HEK293 (cell line): ENCODE measurements at regions not wholly inside any gene's neighbourhood (a gene's known extent, or its start where the extent isn't known, plus 50 kb on each side); places are given as distances from the start of the nearest gene placed in this dataset.

ENCODE experiments used
- HOXA7 ChIP-seq: sonication (generic); formaldehyde crosslinking; IDR thresholded peaks from 2 replicates; pipeline ENCODE4 v1.8.1; 2022; ENCODE audit warnings: missing genetic modification reagents, borderline replicate concordance
- ZNF24 ChIP-seq: fragments of 450-650 bp; formaldehyde crosslinking; IDR thresholded peaks from 2 replicates; pipeline ENCODE4 v1.5.1; 2016; ENCODE audit warnings: missing biosample characterization, missing genetic modification characterization

- TF ChIP-seq ZNF24 (tag by site-specific recombination) (no peak), HOXA7 (CRISPR knock-in tag) (no peak)
Observed at GRCh38 chr2:134078354-134078753, 175.5 kb upstream of the MGAT5 start.
